ENCODE measurements at regions not wholly inside any gene's neighbourhood (a gene's known extent, or its start where the extent isn't known, plus 50 kb on each side); places are given as distances from the start of the nearest gene placed in this dataset.
"Not testable (repeated sequence)": the region's sequence is repeated elsewhere in the genome, so short reads cannot be mapped to it uniquely, and the experiment has no call there.

- not testable (repeated sequence) for DNase-seq
Observed at GRCh38 chr18:46229641-46230040, 125.5 kb downstream of the HAUS1 start.

DNA sequence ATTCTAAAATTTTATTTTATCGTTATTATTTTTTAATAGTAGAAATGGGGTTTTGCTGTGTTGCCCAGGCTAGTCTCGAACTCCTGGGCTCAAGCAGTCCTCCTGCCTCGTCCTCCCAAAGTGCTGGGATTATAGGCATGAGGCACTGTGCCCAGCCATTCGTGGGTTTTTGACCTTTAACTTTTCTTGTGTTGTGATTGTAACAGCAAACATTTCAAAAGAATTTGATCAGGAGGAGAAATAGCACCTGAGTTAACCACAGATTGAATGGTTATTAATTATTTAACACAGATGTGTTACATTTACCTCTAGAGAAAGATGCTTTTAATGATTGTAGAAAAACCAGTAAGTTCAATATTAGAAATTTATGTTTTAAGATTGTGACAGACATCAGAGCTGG is 132.0 kb downstream of the HAUS1 start:
- DNase-seq = no peak

DNA sequence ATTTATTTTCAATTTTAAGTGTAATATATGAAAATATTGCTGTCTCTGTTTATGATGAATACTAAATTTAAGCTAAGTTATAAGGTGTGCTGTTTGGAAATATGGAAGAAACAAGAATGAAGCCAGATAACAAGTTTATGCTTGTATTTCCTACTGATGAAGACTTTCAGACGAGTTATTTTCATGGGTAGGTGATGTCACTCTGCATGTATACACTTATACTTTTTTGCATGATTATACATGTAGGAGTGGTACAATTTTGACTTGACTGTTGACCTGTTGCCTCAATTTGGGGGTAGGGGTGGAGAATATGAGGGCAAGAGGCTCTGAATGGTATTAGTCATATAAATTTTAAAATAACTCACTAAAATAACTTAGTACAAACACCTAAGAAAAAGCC is 133.7 kb downstream of the HAUS1 start:
- no peak for DNase-seq

DNA sequence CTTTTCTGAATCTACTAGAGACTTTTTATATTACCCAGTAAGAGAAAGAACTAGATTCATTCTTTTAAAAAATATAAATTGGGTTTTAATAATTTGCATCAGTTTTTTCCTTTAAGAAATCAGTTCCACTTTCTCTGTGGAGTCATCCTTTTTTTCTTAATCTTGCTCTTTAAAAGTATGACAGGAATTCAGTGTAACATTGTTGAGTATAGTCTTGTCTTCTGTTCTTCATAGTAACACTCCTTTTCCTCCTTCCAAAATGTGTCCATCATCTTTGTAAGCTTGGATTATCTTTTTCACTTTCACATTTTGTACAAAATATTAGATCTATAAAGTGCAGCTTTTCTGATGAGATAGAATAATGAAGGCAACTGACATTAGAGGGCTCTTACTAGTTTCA is 135.4 kb downstream of the HAUS1 start:
- DNase-seq = no peak

- DNase-seq = no peak
Observed at GRCh38 chr18:46239998-46240397, 135.8 kb downstream of the HAUS1 start.

DNA sequence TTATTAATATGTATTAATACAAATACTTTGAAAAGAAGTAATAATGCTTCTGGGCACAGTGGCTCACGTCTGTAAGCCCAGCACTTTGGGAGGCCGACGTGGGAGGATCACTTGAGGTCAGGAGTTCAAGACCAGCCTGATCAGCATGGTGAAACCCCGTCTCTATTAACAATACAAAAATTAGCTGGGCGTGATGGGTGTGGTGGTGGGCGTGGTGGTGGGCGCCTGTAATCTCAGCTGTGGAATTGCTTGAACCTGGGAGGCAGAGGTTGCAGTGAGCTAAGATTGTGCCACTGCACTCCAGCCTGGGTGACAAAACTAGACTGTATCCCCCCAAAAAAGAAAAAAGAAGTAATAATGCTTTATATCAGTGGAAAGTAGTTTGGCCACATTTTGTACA is 137.2 kb downstream of the HAUS1 start:
- not testable (repeated sequence) for DNase-seq

DNA sequence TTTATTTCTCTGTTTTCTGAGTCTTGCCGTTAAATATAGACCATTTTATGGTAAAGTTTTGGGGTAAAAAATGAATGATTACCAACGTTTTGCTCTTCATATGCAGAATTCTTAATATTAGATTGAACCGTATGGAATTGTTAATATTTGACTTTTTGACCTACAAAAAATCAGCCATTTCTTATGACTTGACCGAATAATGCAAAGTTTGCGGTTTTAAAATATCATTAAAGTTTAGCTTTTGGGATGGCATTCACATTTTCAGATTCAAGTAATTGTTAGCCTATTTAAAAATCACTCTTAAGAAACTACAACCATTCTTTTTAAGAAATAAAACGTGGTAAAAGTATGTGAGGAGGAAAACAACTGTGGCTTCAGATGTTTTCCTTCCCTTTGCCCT is 138.0 kb downstream of the HAUS1 start:
- DNase-seq = no peak

- DNase-seq = no peak
Observed at GRCh38 chr18:46243095-46243494, 138.9 kb downstream of the HAUS1 start.

GRCh38 chr18:46243673-46244072 is 139.5 kb downstream of the HAUS1 start:
- DNase-seq = no peak

GRCh38 chr18:46246101-46246500 is 141.9 kb downstream of the HAUS1 start:
- DNase-seq = no peak

- DNase-seq = no peak
Observed at GRCh38 chr18:46247942-46248341, 143.8 kb downstream of the HAUS1 start.

DNA sequence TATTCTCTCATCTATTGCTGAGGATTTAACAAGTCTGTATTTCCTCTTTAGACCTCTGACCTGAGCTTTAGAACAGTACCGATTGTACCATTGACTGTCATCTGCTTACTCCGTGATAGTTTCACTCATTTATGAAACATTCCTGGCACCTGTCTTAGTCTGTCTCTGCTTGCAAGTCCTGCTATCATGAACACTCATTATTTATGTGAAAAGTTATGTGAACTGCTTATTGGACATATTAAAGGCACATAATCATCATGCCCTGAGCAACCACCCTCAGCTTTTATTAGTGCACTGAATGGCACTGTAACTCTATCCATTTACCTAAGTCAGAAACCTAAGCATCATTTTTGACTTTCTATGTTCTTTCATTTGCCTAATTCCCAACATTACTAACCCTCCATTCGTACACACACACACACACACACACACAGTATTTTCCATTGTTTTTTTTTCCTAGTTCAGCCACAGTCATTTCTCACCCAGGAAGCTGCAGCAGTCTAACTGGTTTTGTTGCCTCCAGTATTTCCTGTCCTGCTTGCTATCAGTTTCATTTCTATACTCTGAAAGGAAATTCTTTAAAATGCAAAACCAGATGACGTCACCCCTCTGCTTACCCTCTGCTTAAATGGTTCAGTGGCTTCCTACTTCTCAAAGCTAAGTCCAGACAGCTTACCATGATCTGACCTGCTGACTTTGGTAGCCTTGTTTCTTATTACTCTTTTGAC is 146.1 kb downstream of the HAUS1 start:
- DNase-seq = peak; percentile 41

DNA sequence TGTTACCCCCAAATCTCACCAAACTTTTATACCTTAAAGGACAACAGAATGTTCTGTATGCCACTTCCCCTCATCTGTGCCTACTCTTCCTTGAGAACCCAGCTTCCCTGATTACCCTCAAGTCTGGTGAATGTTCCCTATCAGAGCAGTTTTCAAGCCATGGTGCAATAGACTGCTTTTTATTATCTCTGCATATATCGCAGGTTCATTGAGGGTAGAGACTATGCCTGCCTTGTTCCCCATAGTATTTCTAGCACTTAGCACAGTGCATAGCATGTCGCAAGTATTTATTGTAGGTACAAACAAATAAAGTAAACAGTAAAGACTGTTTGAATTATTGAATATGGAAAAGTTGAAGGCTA is 146.6 kb downstream of the HAUS1 start:
- no peak for DNase-seq

DNA sequence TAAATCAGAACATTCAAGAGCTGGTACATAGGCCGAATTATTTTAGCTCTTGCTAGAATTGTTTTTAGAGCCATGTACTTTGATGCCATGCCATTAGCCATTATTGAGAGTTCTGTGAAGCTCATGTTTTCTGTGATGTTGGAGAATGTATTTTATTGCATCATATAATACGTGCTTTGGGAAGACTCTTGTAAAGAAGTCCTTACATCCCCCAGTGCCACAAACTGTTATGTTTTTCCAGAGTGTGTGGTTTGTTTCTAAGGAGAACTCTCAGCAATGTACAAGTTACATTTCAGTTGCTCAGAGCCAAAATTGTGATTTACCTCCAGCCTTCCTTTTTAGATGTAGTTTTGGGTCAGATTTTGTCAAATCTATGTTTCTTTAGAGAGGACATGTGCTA is 148.6 kb downstream of the HAUS1 start:
- DNase-seq = no peak

DNA sequence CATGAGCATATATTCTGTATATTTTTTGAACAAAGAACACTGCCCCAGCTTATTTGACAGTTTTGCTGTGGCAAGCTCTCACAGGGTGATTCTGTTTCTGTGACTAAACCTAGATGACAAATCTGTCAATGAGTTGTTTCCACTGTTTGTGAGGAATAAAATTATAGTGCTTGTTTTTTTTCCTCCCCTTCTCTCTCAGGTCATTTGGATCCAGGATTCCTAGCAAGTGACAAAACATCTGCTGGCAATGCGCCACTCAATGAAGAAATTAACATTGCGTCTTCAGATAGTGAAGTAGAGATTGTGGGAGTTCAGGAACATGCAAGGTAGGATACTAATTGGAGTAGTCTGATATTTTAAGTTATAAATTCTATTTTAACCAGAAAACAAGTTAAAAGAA is 149.3 kb downstream of the HAUS1 start:
- DNase-seq = no peak

GRCh38 chr18:46256078-46256477 is 151.9 kb downstream of the HAUS1 start:
- no peak for DNase-seq

DNA sequence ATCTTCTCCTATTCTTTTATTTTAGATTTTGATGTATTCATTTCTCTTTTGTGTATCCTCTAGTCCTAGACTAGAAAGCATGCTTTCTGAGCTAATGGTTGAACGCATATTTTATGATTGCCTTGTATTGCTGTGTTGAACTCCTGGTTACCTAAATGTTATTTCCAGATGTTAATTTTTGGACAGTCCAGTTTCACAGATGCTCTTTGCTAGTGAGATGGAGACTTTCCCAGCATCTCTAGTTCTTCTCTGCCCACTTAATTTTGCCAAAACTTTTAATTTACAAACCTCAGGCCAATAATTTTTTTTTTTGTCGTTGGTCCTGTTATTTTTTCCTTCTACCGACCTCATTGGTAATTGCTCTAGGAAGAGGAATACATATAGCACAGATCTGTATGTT is 153.2 kb downstream of the HAUS1 start:
- DNase-seq = no peak

DNA sequence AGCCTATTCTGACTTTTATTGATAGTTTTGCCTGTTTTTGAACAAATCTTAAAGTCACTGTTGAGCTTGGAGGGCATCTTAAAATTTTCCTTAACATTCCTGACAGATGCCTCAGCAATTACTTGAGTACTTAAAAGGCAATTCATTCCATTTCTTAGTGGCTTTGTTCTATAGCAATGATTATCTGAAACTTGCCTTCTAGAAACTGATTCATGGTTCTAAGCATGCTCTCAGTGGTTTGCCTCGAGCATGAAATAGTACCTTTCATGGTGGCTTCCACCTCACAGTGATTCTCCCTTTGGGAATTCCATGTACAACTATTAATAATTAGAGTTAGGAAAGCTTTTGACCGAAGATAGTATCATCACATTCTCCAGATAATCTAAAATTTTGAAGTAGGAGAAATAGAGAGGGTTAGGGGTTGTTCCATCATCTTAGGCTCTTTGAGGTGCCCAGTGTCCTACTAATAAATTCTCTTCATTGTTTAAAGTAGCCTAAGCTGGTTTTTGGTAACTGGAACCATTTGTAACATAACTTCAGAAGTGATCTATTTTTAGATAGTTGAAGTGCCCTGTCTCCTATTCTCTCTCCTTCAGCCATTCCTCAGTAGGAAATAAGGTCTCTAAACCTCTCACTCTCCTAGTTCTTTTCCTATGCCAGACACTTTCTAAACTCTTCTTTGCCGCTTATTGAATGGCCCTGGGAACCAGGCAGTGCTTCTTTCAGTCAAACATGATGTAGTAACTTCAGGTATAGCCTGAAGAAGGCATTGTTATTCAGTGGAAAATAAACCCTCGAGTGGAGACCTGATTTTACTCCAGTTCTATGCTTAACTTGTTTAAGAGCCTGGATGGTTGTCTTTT is 156.1 kb downstream of the HAUS1 start:
- DNase-seq = no peak

- no peak for DNase-seq
Observed at GRCh38 chr18:46260879-46261143, 156.6 kb downstream of the HAUS1 start.

- no peak for DNase-seq
Observed at GRCh38 chr18:46261799-46262198, 157.6 kb downstream of the HAUS1 start.

DNA sequence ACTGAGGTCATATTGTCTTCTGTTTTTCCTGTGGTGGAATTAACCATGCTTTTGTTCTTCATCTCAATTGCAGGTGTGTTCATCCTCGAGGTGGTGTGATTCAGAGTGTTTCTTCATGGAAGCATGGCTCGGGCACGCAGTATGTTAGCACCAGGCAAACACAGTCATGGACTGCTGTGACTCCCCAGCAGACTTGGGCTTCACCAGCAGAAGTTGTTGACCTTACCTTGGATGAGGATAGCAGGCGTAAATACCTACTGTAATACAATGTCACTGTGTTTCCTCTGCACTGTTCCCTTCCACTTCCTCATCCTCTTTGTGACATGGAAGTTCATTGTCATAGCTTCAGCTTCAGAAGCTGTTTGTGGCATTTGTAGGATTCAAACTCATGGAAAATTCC is 158.7 kb downstream of the HAUS1 start:
- DNase-seq = no peak

DNA sequence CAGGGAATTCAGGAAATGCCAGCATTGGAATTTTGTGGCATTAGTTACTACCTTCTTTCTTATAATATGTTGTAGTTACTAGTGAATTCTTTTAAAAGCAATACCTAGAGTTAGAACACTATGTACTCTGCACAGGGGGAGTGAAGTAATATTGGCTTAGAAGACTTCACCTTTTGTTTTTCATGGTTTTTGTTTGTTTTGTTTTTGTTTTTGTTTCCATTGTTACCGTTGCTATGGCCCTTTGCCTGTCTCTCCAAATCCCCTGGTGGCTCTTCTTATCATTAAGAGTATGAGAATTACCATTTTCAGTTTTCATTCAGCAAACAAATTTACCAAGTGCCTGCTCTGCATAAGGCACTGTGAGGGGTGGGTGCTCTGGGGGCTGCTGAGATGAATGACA is 160.1 kb downstream of the HAUS1 start:
- peak; percentile 21 for DNase-seq

- no peak for DNase-seq
Observed at GRCh38 chr18:46265196-46266156, 161.3 kb downstream of the HAUS1 start.

- no peak for DNase-seq
Observed at GRCh38 chr18:46266473-46266872, 162.3 kb downstream of the HAUS1 start.

All from hematopoietic multipotent progenitor cell treated with erythropoietin and hydrocortisone succinate and interleukin-3 and kit ligand, for 8 days (in vitro differentiated cells).